ENCODE measurements at regions not wholly inside any gene's neighbourhood (a gene's known extent, or its start where the extent isn't known, plus 50 kb on each side); places are given as distances from the start of the nearest gene placed in this dataset.

DNA sequence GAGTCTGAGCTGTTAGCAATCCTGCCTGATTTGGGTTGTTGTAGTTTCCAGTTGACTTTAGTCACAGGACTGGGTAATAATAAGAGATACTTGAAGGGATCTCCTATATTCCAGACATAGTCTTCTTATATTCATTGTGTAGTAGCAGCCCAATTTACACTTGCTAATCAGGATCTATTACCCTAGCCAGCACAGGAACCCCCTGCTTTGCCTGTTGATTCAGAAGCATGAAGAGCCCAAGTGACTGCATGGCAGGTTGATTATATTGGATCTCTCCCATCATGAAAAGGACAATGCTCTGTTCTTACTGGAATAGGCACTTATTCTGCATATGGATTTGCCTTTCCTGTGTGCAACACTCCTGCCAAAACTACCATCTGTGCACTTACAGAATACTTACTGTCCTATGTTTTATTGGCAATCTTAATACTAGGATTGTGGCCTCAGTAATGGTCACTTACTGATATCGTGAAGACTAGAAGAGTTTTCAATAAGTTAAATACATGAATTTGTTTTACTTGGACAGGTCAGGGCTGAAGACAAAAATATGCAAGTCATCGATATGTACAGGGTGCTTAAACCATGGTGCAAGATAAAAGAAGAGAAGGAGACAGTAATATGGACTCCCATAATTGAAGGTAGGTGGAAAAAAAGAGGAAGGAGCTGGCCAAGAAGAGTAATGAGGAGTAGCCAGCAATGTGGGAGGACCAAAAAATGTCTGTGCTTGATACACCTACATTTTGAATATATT is 304.1 kb downstream of the MCTP2 start:
- no peak for DNase-seq (ENCODE audit: low read depth in 4 of 4, low spot score in 3 of 4)

DNA sequence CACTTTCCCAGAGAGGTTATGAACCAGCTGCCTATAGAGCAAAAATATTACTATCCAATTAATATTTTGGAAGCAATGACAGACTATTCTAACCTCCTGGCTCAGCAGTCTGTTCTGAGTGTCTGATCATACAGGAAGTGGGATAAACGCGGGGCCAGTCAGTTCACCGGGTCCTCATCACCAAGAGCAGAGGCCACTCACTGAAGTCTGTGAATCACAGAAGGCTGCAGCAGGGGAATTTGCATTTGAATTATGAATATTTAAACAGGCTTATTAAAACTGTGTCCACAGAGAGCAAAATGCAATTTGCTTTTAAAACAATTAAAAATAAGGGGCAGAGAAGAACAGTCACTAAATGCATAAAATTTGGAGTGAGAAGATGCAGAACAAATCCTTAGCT is 305.2 kb downstream of the MCTP2 start:
- no peak for DNase-seq (ENCODE audit: low read depth in 4 of 4, low spot score in 3 of 4)

DNA sequence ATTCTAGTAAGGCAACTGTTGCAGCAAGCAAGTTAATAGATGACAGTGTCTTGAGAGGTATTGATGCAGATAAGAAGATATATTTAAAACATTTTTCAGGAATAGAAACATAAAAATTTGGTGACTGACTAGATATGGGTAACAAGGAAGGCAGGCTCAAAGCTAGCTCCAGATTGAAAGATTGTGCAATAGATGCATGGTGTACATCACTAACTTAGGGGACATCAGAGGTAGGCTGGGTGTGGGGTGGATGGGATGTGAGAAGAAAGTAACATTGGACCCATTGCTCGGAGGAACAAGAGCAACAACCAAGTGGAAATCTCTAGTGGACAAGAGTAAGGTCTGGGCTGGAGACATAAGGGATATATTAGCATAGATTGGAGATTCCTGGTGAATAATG is 306.9 kb downstream of the MCTP2 start:
- DNase-seq (ENCODE audit: low read depth in 4 of 4, low spot score in 3 of 4), result no peak

DNA sequence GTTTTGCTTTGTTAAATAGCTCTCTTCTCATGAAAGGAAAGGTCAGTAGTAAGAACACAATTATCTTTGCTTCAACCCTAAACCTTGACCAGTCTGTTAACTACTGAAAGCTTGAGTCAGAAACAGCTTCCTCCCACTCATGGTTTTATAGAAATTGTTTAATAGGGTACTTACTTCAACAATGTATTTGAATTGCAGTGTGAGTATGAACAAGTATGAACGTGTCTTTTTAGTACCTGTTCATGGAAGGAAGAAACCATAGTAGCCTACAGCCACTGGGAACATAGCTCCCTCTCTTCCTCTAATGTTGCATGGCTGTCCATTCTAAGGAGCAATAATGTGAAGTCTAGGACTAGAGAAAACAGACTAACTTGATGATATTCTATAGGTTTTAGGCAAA is 311.0 kb downstream of the MCTP2 start:
- DNase-seq (ENCODE audit: low read depth in 4 of 4, low spot score in 3 of 4), result no peak

DNA sequence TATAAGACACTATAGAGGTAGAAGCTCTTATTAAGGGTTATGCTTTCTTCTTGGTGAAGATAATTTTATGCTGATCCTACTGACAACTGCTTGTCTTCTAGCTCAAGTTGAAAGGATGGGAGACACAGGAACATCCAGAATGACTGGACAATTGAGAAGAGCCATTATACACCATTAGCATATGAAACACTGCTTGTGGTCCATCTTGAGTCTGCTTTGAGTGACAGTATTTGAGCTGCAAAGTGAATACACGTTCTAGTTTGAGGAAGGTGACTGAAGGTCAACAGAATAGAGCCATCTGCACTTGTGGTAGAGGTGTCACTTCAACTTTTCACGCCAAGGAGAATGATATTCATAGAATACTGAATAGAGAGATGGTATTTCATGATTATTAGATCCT is 315.4 kb downstream of the MCTP2 start:
- no peak for DNase-seq (ENCODE audit: low read depth in 4 of 4, low spot score in 3 of 4)

DNA sequence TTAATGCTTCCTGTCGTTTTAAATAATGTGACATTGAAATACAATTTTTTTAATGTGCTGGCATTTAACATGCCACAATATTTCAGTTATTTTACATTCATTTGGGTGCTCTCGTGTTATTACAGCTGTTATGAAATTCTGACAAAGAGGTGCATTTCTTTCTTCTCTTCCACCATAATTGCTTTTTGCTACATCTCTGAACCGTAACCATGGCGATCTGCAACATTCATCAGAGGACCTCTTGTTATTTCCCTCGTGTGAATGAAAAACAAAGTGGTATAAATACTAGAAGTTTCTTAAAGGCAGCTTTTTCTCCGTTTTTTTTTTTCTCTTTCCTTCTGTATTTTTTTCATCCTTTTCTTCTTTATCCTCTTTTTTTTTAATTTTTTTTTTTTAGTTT is 316.4 kb downstream of the MCTP2 start:
- DNase-seq (ENCODE audit: low read depth in 4 of 4, low spot score in 3 of 4), result no peak

DNA sequence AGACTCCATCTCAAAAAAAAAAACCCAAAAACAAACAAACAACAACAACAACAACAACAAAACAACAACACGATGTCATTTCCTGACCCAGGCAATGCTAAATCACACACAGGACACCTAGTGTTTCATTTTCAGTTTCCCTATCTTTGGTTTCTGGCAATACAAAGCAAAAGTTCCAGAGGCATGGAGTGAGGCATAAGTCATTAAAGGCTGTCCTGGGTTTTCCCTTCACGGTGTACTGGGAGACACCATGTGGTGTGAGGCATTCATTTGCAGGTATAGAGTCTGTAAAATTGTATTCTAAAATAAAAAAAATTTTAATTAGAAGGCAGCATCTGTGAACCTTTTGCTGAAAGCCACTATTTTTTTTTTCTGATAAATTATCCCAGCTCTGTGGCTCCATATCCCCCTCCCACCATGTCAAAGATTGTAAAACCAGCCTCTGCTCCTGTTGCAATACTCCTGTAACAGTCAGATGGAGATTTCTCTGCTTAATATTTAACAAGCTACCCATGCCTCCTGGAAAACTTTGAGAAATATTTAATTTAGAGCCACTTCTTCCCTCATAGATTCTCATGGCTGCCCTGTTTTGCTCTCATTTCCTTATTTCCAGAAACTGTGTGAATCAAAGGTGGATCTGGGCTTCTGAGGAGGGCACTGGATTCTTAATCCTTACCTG is 324.6 kb downstream of the MCTP2 start:
- DNase-seq (ENCODE audit: low read depth in 4 of 4, low spot score in 3 of 4), result no peak

DNA sequence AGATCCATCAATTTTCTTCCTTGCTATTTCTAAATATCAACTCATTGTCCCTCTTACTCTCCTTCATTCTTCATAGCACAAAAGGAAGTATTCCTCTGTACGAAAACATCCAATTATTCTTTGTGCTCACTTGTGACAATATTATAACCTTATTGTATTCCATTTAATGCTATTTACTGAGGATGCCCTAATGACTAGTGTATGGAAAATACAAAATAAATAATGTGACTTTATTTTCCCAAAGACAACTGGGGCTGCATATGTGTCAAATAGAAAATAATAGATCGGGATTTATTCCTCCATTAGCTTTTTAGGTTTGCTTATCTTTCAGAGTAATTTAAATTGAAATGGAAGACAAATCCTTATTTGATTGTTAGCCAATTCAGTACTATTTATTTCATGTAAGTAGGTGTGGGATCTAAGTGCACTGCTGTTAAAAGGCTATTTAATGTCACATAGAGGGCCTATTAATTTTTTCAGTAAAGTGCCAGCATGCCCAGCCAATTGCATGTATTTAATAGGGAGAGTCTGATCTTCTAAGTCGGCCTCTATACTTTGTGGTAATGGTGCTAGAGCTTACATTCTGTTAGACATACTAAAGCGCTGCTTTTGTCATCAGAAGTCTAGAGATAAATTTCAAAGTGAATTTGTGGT is 329.8 kb downstream of the MCTP2 start:
- no peak for DNase-seq (ENCODE audit: low read depth in 4 of 4, low spot score in 3 of 4)

DNA sequence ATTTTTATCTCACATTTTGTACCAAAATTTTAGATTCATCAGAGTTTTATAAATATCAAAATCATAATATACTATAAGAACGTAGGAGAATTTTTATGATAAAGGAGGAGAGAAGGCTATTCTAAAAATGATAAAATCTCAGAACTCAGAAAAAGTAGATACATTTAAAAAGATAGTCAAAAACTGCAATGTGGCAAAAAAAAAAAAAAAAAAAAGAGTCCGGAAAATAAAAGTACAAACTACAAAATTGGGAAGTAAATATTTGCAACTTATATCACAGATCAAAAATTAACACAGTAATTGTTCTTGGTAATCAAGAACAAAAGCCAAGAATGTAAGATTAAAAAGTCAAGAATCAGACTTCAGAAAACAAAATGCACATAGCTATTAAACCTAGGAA is 332.1 kb downstream of the MCTP2 start:
- DNase-seq (ENCODE audit: low read depth in 4 of 4, low spot score in 3 of 4), result no peak

DNA sequence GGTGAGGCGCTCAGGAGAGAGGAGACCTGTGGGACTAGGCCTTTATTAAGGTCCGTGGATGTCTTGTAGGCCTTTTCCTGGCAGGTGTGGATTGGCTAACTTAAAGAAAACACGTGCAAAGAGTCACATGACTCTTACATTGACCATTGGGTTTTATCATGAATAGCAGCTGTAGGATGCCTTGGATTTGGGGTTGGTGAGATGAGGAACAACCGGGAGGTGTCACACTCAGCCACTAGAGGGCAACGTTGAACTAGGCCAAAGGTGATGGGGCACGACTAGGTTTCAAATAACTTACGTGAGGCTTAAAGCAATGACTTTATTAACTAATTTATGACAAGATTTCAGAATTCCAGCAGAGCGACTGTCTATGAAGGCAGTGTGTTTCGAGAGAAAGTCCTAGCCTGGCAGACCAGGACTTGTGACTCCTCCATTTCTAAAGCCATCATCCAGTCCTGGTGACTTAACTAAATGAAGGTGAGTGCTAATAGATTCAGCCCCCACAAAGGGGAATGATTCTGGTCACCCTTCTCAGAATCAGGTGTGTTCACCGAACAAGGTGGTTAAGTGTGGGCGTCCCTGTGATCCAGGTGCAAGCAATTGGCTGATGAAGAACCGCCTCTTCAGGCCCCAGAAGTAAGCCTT is 345.6 kb downstream of the MCTP2 start:
- DNase-seq (ENCODE audit: low read depth in 4 of 4, low spot score in 3 of 4), result no peak

DNA sequence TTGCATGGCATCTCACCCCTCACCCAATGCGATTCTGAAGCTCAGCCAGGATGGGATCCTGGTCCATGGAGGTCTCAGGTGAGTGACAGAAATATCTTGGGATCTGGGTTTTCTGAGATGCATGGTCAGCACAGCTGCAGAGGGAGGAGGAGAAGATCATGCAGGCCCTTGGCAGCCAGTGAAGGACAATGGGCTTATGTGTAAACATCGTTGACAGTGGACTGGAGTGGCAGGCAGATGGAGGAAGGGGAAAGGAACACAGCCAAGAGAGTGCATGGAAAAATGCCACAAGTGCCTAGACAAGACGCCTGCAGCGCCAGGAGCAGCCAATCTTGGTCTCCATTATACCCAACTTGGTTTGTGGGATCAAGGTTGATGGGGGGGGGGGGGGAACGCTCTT is 347.9 kb downstream of the MCTP2 start:
- no peak for DNase-seq (ENCODE audit: low read depth in 4 of 4, low spot score in 3 of 4)

DNA sequence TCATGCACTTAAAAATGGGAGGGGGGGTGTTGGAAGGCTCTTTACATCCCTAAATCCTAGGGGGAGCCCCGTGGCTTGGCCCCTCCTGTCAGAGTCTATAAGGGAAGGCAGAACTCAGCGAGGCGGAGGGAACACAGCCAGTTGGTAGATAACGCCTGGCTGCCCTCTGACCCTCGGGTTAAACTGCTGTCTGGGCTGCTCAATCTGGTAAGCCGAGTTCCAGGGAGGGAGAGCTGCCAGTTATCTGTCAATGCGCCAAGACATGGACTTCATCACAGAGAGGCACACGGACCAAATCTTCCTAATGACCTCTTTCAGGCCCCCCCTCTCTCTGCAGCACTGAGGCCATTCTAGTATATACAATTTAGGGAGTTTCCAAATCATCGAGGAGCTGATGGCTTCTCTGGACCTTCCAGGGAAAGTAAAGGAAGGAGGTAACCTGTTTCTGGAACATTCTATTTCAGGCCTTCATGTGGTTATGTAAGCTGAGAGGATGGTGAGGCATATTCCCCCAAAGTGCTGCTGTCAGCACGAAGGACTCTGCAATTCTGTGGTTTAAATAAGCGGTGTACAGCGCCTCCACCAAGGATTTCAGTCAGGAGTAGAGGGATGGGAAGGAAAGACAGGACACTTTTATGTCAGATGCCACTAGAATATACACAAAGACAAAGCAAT is 349.0 kb downstream of the MCTP2 start:
- DNase-seq (ENCODE audit: low read depth in 4 of 4, low spot score in 3 of 4), result no peak

DNA sequence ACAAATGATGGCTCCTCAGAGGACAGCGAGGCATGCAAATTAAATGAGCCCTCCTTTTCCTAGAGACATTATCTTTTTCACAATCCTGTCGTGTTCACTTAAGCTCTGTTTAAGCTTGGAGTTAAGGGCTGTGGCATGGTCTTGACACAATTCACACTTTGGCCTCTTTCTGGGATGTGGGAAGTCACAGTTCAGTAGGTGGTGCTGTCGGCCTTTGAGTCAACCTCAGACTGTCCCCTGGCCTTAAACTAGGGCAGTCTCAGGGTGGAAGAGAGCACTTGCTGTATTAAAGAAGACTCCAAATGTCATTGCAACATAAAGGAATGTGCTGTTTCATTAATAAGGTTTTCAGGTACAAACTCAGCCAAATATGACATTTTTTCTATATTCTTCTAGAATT is 351.0 kb downstream of the MCTP2 start:
- DNase-seq (ENCODE audit: low read depth in 4 of 4, low spot score in 3 of 4), result peak in 1 of 4 donors; percentile 40

DNA sequence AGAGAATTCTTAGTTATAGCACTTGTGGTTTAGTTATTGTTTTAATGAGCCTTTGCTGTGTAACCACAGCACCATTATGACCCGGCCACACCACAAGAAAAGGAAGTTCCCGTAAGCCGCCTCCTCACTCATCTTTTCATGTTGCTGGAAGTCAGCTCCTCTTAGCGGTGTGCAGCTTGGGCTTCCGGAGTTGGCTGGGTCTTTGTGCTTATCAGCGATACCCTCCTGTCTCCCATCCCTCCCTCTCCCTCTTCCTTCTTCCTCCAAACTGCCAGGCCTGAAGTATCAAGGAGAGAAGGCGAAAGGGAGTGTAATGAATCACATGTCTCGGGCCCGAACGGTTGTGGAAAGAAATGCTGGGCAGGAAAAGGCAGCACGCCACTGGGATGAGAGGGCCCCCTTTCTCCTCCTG is 353.5 kb downstream of the MCTP2 start:
- no peak for DNase-seq (ENCODE audit: low read depth in 4 of 4, low spot score in 3 of 4)

DNA sequence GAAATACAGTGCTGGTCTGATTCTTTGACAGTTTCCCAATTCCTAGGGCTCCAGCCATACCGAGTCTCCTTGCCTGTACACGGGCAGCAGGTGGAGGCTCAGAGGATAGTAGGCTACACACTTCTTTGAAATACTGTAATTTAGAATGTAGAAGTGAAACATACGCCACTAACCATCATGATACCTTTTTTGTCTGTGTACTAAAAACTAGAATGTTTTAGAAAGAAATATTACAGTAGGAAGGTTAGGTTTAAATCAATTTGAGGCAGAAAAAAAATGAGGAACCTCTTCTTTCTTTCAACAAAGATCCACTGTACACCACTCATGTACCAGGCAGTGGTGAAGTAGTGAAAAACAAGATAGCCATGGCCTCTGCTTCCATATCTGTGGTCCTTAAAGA is 354.7 kb downstream of the MCTP2 start:
- DNase-seq (ENCODE audit: low read depth in 4 of 4, low spot score in 3 of 4), result no peak

DNA sequence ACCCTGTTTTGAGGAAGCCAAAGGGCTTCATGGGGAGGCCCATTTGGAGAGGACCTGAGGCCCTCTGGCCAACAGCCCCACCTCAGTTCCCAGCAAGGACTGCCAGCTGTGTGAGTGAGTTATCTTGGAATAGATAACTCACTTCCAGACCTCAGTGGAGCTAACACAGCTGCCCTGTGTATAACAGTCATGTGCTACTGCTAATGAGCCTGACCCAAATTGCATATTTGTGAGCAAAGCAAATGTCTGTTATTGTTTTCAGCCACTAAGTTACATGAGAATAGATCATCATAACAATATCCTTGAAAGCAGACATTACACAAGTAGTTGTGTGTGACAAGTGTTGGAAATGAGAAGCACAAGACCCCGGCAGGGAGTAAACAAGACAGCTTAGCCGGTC is 355.8 kb downstream of the MCTP2 start:
- no peak for DNase-seq (ENCODE audit: low read depth in 4 of 4, low spot score in 3 of 4)

DNA sequence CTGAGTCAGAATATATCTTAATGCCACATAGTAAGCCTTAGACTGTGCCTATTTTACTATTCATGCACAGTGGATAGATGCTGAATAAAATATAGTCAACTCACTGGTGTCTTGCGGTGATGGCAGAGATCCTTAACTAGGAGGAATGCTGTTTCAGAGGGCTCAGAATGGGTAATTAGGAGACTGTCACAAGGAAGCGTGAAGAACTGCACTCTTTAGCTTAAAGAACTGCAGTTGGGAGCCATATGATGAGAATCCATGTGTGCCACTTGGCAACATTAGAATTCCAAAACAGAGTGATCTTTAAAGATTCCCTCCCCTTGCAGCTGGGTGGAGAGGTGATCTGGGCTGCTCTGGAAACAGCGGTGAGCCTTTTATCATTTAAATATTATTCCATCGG is 357.6 kb downstream of the MCTP2 start:
- DNase-seq (ENCODE audit: low read depth in 4 of 4, low spot score in 3 of 4), result no peak

DNA sequence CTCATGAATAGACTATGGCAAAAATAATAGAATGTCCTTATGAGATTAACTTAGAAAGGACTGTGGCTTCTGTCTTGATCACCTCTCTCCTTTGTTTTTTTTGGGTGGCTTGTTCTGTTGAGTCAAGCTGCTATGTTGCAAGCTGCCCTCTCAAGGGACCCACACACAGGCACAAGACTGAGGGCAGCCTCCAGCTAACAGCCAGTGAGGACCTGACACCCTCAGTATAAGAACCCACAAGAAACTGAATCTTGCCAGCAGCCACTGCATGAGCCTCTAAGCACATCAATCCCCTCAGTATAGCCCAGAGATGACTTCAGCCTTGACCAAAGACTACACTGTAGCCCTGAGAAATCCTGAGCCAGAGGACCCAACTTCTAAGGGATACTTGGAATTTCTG is 361.1 kb downstream of the MCTP2 start:
- DNase-seq (ENCODE audit: low read depth in 4 of 4, low spot score in 3 of 4), result no peak

DNA sequence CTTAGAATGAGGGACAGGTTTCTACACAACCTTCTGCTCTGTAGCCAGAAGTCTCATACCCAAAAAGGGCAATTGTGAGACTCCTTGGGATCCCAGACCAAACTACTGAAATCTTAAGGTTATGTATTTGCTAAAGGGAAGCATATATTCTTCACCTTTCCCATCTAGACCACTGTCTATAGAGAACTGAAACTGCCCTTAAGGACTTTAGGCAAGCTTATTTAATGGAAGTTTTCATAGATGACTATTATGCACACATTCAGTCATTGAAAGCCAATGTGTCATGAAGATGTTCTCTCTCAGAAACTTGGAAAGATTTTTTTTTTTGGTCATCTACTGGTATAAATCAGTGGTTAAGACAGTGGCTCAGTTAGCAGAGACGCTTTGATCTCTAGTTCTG is 365.3 kb downstream of the MCTP2 start:
- no peak for DNase-seq (ENCODE audit: low read depth in 4 of 4, low spot score in 3 of 4)

DNA sequence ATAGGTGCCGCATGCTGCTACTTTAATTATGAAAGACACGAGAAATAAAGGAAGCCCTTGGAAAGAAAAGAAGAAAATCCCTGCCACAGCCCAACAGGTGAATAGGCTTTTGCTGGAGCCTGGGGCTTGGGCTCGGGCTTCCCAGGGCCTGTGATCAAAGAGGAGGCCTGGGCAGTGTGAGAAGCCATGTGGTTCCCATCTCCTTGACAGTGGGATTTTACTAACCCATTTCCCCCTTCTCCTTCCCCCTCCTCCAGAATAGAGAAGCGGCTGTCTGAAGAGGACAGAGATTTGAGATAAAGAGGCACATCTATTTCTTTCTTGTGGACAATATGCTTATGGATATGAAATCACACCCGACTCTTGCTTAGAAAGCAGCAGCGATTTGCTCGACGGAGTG is 369.1 kb downstream of the MCTP2 start:
- no peak for DNase-seq (ENCODE audit: low read depth in 4 of 4, low spot score in 3 of 4)
